SHP77 treated with DMSO at 0.1 percent for 48 hours (cell line): ENCODE measurements at regions not wholly inside any gene's neighbourhood (a gene's known extent, or its start where the extent isn't known, plus 50 kb on each side); places are given as distances from the start of the nearest gene placed in this dataset.
A peak's percentile ranks its signal among the peaks of the same experiment; 100 is the strongest.

Source experiments
- DNase-seq: peaks from one replicate; lab custom pipeline; 2025; lab: John Stamatoyannopoulos, UW

GRCh38 chrX:45771560-45772340, 571.1 kb upstream of the DIPK2B start:
- no peak for DNase-seq

- DNase-seq, result no peak
Measured at GRCh38 chrX:45771114-45771513, 570.4 kb upstream of the DIPK2B start.

GRCh38 chrX:45769761-45770582, 569.3 kb upstream of the DIPK2B start:
- DNase-seq, result no peak

- no peak for DNase-seq
Measured at GRCh38 chrX:45768666-45769236, 568.1 kb upstream of the DIPK2B start.

GRCh38 chrX:45766981-45767501, 566.4 kb upstream of the DIPK2B start:
- no peak for DNase-seq

GRCh38 chrX:45765767-45766166, 565.1 kb upstream of the DIPK2B start:
- DNase-seq, result no peak

- no peak for DNase-seq
Measured at GRCh38 chrX:45765281-45765680, 564.6 kb upstream of the DIPK2B start.

GRCh38 chrX:45762699-45763647, 562.3 kb upstream of the DIPK2B start:
- no peak for DNase-seq

- no peak for DNase-seq
Measured at GRCh38 chrX:45761920-45762319, 561.2 kb upstream of the DIPK2B start.

- DNase-seq, result no peak
Measured at GRCh38 chrX:45760187-45760742, 559.6 kb upstream of the DIPK2B start.

- DNase-seq, result no peak
Measured at GRCh38 chrX:45758738-45759397, 558.2 kb upstream of the DIPK2B start.

GRCh38 chrX:45758319-45758718, 557.6 kb upstream of the DIPK2B start:
- DNase-seq, result no peak

- DNase-seq, result no peak
Measured at GRCh38 chrX:45757272-45757671, 556.6 kb upstream of the DIPK2B start.

- DNase-seq, result peak; percentile 2
Measured at GRCh38 chrX:45756557-45756956, 555.9 kb upstream of the DIPK2B start.

- DNase-seq, result no peak
Measured at GRCh38 chrX:45755703-45756102, 555.0 kb upstream of the DIPK2B start.

- DNase-seq, result no peak
Measured at GRCh38 chrX:45751156-45751555, 550.5 kb upstream of the DIPK2B start.

- DNase-seq, result no peak
Measured at GRCh38 chrX:45750639-45751038, 550.0 kb upstream of the DIPK2B start.

GRCh38 chrX:45749375-45749774, 548.7 kb upstream of the DIPK2B start:
- no peak for DNase-seq

GRCh38 chrX:45748369-45748774, 547.7 kb upstream of the DIPK2B start:
- DNase-seq, result no peak

GRCh38 chrX:45747905-45748304, 547.2 kb upstream of the DIPK2B start:
- no peak for DNase-seq

- no peak for DNase-seq
Measured at GRCh38 chrX:45745479-45745878, 544.8 kb upstream of the DIPK2B start.
